B cell (primary cell): ENCODE measurements at regions not wholly inside any gene's neighbourhood (a gene's known extent, or its start where the extent isn't known, plus 50 kb on each side); places are given as distances from the start of the nearest gene placed in this dataset.

Experiments
- CTCF ChIP-seq: fragments of 200-600 bp; IDR thresholded peaks from one replicate; pipeline ENCODE4 v1.8.0; 2022; ENCODE audit warnings: antibody characterized with exemption, mild to moderate bottlenecking
- EZH2 ChIP-seq: IDR thresholded peaks from 2 replicates; pipeline ENCODE4 v1.6.1; 2012; ENCODE audit warnings: borderline replicate concordance, low read depth, mild to moderate bottlenecking, moderate library complexity, low read length; ENCODE audit not compliant: insufficient read depth, poor library complexity, severe bottlenecking

DNA sequence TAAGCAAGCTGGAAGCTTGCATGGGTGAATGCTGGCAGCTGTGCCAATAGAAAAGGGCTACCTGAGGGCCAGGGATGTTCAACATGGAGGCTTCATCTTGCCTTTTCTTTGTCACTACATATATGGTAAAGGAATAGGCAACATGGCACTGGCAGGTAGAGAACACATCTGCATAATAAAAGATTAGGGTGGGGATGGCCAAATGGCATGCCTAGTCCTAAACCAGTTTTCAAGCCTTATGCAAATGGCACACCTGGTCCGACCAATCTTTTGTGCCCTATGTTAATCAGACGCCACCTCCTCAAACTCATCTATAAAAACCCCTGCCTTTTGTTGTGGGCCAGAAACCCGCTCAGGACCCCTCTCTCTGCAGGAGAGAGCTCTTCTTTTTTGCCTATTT is 216.8 kb upstream of the PROK2 start:
- TF ChIP-seq EZH2: no peak
- no peak for TF ChIP-seq CTCF
